Ishikawa (cell line): ENCODE measurements at regions not wholly inside any gene's neighbourhood (a gene's known extent, or its start where the extent isn't known, plus 50 kb on each side); places are given as distances from the start of the nearest gene placed in this dataset.

Experiments
- CEBPB ChIP-seq: IDR thresholded peaks from 2 replicates; pipeline ENCODE4 v1.6.1; 2012
- EGR1 ChIP-seq: IDR thresholded peaks from 2 replicates; pipeline ENCODE4 v1.6.1; 2012
- EP300 ChIP-seq: IDR thresholded peaks from 2 replicates; pipeline ENCODE4 v1.6.1; 2012; ENCODE audit warnings: borderline replicate concordance
- FOXM1 ChIP-seq: IDR thresholded peaks from 2 replicates; pipeline ENCODE4 v1.6.1; 2012; ENCODE audit warnings: low read depth, borderline replicate concordance
- NFIC ChIP-seq: IDR thresholded peaks from 2 replicates; pipeline ENCODE4 v1.6.1; 2012
- RAD21 ChIP-seq: IDR thresholded peaks from 2 replicates; pipeline ENCODE4 v1.6.1; 2012; ENCODE audit warnings: low read depth
- TCF12 ChIP-seq: IDR thresholded peaks from 2 replicates; pipeline ENCODE4 v1.6.1; 2012; ENCODE audit warnings: low read depth
- TEAD4 ChIP-seq: IDR thresholded peaks from 2 replicates; pipeline ENCODE4 v1.6.1; 2012
- YY1 ChIP-seq: IDR thresholded peaks from 2 replicates; pipeline ENCODE4 v1.6.1; 2012; ENCODE audit warnings: low read depth
- TF ChIP-seq, protein P1 (sequence below): IDR thresholded peaks from 2 replicates; pipeline ENCODE4 v1.6.1; 2012
- TF ChIP-seq, protein P2 (sequence below): IDR thresholded peaks from 2 replicates; pipeline ENCODE4 v1.6.1; 2012

DNA sequence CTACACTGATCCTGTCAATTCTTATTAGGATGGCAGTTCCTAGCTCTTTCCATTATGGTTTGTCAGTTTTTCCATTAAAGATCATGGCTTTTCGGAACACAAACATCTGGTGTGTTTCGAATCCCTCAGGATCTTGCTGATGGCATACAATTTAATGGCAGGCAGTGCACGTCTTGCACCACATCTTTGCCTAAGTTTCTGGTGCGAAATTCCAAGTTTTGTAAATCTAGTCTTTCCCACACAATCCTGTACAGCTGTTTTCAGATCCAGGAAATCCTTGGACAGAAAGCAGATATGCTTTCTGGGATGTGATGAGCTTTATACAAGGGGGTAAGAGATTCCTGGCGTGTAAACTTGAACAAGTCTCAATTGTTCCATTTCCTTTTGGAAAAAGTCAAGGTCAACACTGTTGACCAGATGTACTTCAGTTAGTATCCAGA is 224.3 kb upstream of the PHYHIPL start:
- TF ChIP-seq NFIC: no peak
- no peak for TF ChIP-seq EGR1
- TF ChIP-seq, protein P1, sequence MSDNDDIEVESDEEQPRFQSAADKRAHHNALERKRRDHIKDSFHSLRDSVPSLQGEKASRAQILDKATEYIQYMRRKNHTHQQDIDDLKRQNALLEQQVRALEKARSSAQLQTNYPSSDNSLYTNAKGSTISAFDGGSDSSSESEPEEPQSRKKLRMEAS: no peak
- no peak for TF ChIP-seq TCF12
- TF ChIP-seq TEAD4: no peak
- no peak for TF ChIP-seq YY1
- no peak for TF ChIP-seq CEBPB
- no peak for TF ChIP-seq RAD21
- TF ChIP-seq, protein P2, sequence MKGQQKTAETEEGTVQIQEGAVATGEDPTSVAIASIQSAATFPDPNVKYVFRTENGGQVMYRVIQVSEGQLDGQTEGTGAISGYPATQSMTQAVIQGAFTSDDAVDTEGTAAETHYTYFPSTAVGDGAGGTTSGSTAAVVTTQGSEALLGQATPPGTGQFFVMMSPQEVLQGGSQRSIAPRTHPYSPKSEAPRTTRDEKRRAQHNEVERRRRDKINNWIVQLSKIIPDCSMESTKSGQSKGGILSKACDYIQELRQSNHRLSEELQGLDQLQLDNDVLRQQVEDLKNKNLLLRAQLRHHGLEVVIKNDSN: no peak
- no peak for TF ChIP-seq EP300
- no peak for TF ChIP-seq FOXM1
